Suprapubic skin (tissue), 4 donors: ENCODE measurements at regions not wholly inside any gene's neighbourhood (a gene's known extent, or its start where the extent isn't known, plus 50 kb on each side); places are given as distances from the start of the nearest gene placed in this dataset.

ENCODE experiments used
- DNase-seq, 2 donors: peaks; one replicate each; pipeline ENCODE4 v3.0.0-alpha.2; 2019; ENCODE audit warnings: low spot score in 2 of 2
- H3K27ac ChIP-seq: fragments of 200-600 bp; sonication (generic); one replicate; pipeline ENCODE4 v1.5.1; 2019
- H3K27me3 ChIP-seq: fragments of 200-600 bp; sonication (generic); one replicate; pipeline ENCODE4 v1.5.1; 2019
- H3K36me3 ChIP-seq: fragments of 200-600 bp; sonication (generic); one replicate; pipeline ENCODE4 v1.5.1; 2019
- H3K4me1 ChIP-seq: fragments of 200-600 bp; sonication (generic); one replicate; pipeline ENCODE4 v1.5.1; 2019
- H3K4me3 ChIP-seq: fragments of 200-600 bp; sonication (generic); one replicate; pipeline ENCODE4 v1.5.1; 2019; ENCODE audit warnings: mild to moderate bottlenecking
- H3K9me3 ChIP-seq: fragments of 200-600 bp; sonication (generic); one replicate; pipeline ENCODE4 v1.5.1; 2019
- EP300 ChIP-seq: sonication (generic); formaldehyde crosslinking; IDR thresholded peaks from one replicate; pipeline ENCODE4 v1.6.1; 2017; ENCODE audit warnings: antibody characterized with exemption
- POLR2A ChIP-seq, 2 donors: fragments of 450-650 bp; IDR thresholded peaks; one replicate each; pipeline ENCODE4 v1.6.1; 2017; ENCODE audit warnings: antibody characterized with exemption in 2 of 2, mild to moderate bottlenecking in 2 of 2, moderate library complexity in 2 of 2
- POLR2AphosphoS5 ChIP-seq, 3 donors: sonication (generic); formaldehyde crosslinking; IDR thresholded peaks; one replicate each; pipeline ENCODE4 v1.6.1; 2017; ENCODE audit warnings: antibody characterized with exemption in 3 of 3
- WGBS: methylation state at CpG from one replicate; pipeline ENCODE4 v1.1.5; 2018; 5-methylcytosine and 5-hydroxymethylcytosine counted together
- TF ChIP-seq, protein P1 (sequence below), 2 donors: fragments of 200-600 bp in 1 of 2; fragments of 450-650 bp in 1 of 2; sonication (generic) in 1 of 2; IDR thresholded peaks; one replicate each; pipeline ENCODE4 v1.5.1; 2016 to 2019; ENCODE audit warnings: antibody characterized with exemption in 2 of 2, mild to moderate bottlenecking in 1 of 2, moderate library complexity in 1 of 2

DNA sequence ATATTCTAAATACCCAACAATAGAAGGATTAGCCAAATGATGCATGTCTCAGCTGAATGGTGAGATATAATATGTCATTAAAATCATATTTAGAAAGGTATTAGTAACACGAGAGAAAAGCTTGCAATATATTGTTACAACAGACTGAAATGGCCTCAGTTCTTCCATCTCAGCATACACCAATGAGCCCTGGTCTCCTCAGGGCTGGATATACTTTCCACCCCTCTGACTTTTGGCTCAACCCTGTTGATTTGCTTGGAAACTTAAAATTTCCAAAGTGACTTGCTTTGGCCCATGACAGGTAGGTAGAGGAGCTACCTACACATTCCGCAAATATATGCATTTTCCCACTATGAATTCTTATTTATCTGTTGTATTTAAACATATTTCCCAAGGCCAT is 908.1 kb upstream of the TMEM132C start:
- WGBS: 84% methylated on average over 2 of the region's 2 CpGs
- H3K4me3 ChIP-seq: no peak overlapping the region
- H3K9me3 ChIP-seq: no peaks in the 10 kb centered on the region
- H3K4me1 ChIP-seq: no peaks in the 10 kb centered on the region
- DNase-seq: no peak
- TF ChIP-seq POLR2AphosphoS5 (IDR thresholded peaks at IDR 0.05) (no peak), EP300 (no peak), POLR2A (IDR thresholded peaks at IDR 0.05) (no peak)
- TF ChIP-seq, protein P1, sequence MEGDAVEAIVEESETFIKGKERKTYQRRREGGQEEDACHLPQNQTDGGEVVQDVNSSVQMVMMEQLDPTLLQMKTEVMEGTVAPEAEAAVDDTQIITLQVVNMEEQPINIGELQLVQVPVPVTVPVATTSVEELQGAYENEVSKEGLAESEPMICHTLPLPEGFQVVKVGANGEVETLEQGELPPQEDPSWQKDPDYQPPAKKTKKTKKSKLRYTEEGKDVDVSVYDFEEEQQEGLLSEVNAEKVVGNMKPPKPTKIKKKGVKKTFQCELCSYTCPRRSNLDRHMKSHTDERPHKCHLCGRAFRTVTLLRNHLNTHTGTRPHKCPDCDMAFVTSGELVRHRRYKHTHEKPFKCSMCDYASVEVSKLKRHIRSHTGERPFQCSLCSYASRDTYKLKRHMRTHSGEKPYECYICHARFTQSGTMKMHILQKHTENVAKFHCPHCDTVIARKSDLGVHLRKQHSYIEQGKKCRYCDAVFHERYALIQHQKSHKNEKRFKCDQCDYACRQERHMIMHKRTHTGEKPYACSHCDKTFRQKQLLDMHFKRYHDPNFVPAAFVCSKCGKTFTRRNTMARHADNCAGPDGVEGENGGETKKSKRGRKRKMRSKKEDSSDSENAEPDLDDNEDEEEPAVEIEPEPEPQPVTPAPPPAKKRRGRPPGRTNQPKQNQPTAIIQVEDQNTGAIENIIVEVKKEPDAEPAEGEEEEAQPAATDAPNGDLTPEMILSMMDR (IDR thresholded peaks at IDR 0.05): no peak
- H3K27ac ChIP-seq: no peak overlapping the region
- H3K27me3 ChIP-seq: no peaks in the 10 kb centered on the region
- no peaks in the 10 kb centered on the region for H3K36me3 ChIP-seq

DNA sequence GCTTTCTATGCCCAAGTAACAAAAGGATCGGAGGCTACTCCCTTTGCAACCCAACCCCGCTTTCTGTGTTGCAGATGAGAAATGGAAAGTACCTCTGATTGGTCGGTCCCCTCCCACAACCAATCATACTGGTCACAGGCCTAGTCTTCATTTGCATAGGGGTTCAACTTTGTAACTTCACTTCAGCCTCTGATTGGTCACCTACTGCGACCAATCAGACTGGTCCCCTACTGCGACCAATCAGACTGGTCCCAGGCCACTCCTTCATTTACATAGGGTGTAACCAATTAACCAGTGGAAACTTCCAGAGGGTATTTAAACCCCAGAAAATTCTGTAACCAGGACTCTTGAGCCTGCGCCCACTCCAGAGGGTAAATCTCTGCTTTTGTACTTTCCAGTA is 906.4 kb upstream of the TMEM132C start:
- no peaks in the 10 kb centered on the region for H3K4me1 ChIP-seq
- no peaks in the 10 kb centered on the region for H3K9me3 ChIP-seq
- no peak for DNase-seq
- no peak overlapping the region for H3K4me3 ChIP-seq
- TF ChIP-seq POLR2A (IDR thresholded peaks at IDR 0.05): no peak
- TF ChIP-seq, protein P1 (IDR thresholded peaks at IDR 0.05): no peak
- no peak for TF ChIP-seq EP300
- TF ChIP-seq POLR2AphosphoS5 (IDR thresholded peaks at IDR 0.05): no peak
- no peaks in the 10 kb centered on the region for H3K36me3 ChIP-seq
- WGBS: 81% methylated on average over 6 of the region's 6 CpGs
- H3K27me3 ChIP-seq: no peaks in the 10 kb centered on the region
- H3K27ac ChIP-seq: no peak overlapping the region

DNA sequence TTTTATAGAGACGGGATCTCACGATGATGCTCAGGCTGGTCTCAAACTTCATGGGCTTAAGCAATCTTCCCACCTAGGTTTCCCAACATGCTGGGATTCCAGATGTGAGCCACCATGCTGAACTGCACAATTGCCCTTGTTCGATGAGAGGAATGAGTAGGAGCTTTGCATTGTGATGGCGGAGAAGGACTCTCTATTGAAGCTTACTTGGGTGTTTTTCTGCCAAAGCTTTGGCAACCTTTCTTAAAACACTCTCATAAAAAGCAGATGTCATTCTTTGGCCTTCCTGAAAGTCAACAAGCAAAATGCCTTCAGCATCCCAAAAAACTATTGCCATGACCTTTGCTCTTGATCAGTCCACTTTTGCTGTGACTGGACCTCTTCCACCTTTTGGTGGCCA is 904.8 kb upstream of the TMEM132C start:
- H3K4me1 ChIP-seq: no peaks in the 10 kb centered on the region
- H3K36me3 ChIP-seq: no peaks in the 10 kb centered on the region
- TF ChIP-seq, protein P1 (IDR thresholded peaks at IDR 0.05): no peak
- TF ChIP-seq POLR2A (IDR thresholded peaks at IDR 0.05) (no peak), POLR2AphosphoS5 (IDR thresholded peaks at IDR 0.05) (no peak), EP300 (no peak)
- no peaks in the 10 kb centered on the region for H3K27me3 ChIP-seq
- WGBS: 90% methylated on average over 4 of the region's 4 CpGs
- no peak overlapping the region for H3K27ac ChIP-seq
- no peaks in the 10 kb centered on the region for H3K9me3 ChIP-seq
- no peak for DNase-seq
- H3K4me3 ChIP-seq: no peak overlapping the region

DNA sequence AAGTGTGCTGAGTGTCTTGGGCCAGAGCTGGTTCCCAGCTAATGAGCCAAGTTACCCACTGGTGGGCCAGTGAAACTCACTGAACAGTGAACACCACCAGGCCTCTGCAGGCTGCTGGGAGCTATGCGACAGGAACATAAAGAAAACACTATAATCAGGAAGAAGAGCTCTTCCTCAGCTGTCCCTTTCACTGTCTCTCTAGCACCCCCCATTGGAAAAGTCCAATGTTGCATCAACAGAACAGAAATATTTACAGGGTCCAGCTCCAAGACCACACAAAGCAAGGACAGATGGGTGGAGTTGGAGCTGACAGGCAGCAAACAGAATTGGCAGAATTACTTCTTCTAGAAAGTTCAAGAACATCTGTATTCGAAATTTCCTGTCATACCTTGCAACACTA is 903.6 kb upstream of the TMEM132C start:
- WGBS: 47% methylated on average over 2 of the region's 2 CpGs
- no peak for TF ChIP-seq EP300
- no peak for TF ChIP-seq POLR2A (IDR thresholded peaks at IDR 0.05)
- TF ChIP-seq, protein P1 (IDR thresholded peaks at IDR 0.05): no peak
- TF ChIP-seq POLR2AphosphoS5 (IDR thresholded peaks at IDR 0.05): no peak
- H3K4me3 ChIP-seq: no peak overlapping the region
- H3K4me1 ChIP-seq: no peaks in the 10 kb centered on the region
- no peaks in the 10 kb centered on the region for H3K9me3 ChIP-seq
- H3K36me3 ChIP-seq: no peaks in the 10 kb centered on the region
- H3K27me3 ChIP-seq: no peaks in the 10 kb centered on the region
- no peak for DNase-seq
- no peak overlapping the region for H3K27ac ChIP-seq

DNA sequence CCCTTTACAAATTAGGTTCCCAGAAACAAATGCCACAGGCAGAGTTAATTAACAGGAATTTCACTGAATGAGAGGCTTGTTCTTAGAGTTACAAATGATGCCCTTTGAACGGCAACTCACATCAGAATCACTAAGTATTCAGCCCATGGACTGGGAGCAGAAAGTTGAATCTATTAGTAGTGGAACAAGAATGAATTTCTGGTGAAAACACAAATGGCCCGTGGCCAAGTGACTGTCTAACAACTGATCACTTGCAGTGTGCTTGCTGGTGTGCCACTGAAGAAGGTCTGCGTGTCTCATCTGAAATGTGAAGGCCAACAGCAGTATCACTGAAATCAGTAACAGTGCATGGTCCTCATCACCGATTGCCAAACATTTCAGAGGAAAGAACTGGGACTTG is 893.4 kb upstream of the TMEM132C start:
- Histone ChIP-seq H3K4me3 (no peak overlapping the region), H3K9me3 (no peaks in the 10 kb centered on the region), H3K27me3 (peaks cover 2% of the 10 kb centered on the region), H3K36me3 (no peaks in the 10 kb centered on the region), H3K27ac (no peak overlapping the region), H3K4me1 (no peaks in the 10 kb centered on the region)
- DNase-seq: no peak
- whole genome bisulfite sequencing: 88% methylated on average over 4 of the region's 4 CpGs
- TF ChIP-seq POLR2AphosphoS5 (IDR thresholded peaks at IDR 0.05): no peak
- TF ChIP-seq EP300: no peak
- TF ChIP-seq, protein P1 (IDR thresholded peaks at IDR 0.05): no peak
- no peak for TF ChIP-seq POLR2A (IDR thresholded peaks at IDR 0.05)
